HepG2 (cell line): ENCODE measurements at regions not wholly inside any gene's neighbourhood (a gene's known extent, or its start where the extent isn't known, plus 50 kb on each side); places are given as distances from the start of the nearest gene placed in this dataset.
A peak's percentile ranks its signal among the peaks of the same experiment; 100 is the strongest.

Experiments used
- ATAC-seq: fragments of 200-7000 bp; cut with Tn5 transposase; 3 replicates; pipeline ENCODE4 v1.9.1; 2020; ENCODE audit warnings: mild to moderate bottlenecking, moderate library complexity
- BruUV-seq: library from RNA; stranded (reverse); fragments of 400-500 nt; replicated peaks from 2 replicates; lab custom pipeline; 2021; lab: Mats Ljungman, UMichigan
- CTCF ChIA-PET: fragments of 300-600 bp; formaldehyde crosslinking; extraction: SDS; loops from one replicate; lab custom pipeline; 2021; ENCODE audit warnings: low total read pairs, inconsistent platforms, low intra/inter-chr PET ratio; lab: Yijun Ruan, JAX
- POLR2A ChIA-PET: fragments of 350-600 bp; sonication (Branson Sonifier 250); formaldehyde crosslinking; loops from one replicate; lab custom pipeline; 2020; ENCODE audit warnings: antibody characterized with exemption, inconsistent platforms; lab: Yijun Ruan, JAX
- DNase-seq: peaks from one replicate; pipeline ENCODE4 v3.0.0-alpha.2; 2015; ENCODE audit warnings: low spot score
- FAIRE-seq: peaks from 3 replicates; lab custom pipeline; 2011; peaks lifted over from hg19 to GRCh38; lab: Jason Lieb, UNC
- H2AFZ ChIP-seq: one replicate; pipeline ENCODE4 v1.6.1; 2011; ENCODE audit warnings: low read length, inconsistent platforms
- H3K27ac ChIP-seq: fragments of 300-600 bp; 3 replicates; pipeline ENCODE4 v1.8.0; 2011; ENCODE audit warnings: mixed run types, mild to moderate bottlenecking, mixed read lengths, low read length, inconsistent platforms; ENCODE audit not compliant: insufficient read depth; ENCODE audit errors: extremely low read length
- H3K27me3 ChIP-seq, 2 experiments: fragments of 200-600 bp in 1 of 2; 2 replicates in 1 of 2; 3 replicates in 1 of 2; pipeline versions ENCODE4 v1.6.0 to v1.8.0; 2011; ENCODE audit warnings: low read length in 2 of 2, mild to moderate bottlenecking in 2 of 2, moderate library complexity in 2 of 2, inconsistent platforms in 1 of 2; ENCODE audit not compliant: insufficient read depth in 2 of 2, control insufficient read depth in 1 of 2
- H3K36me3 ChIP-seq, 2 experiments: fragments of 200-600 bp in 1 of 2; replicated peaks in 1 of 2; 2 replicates in 1 of 2; 3 replicates in 1 of 2; pipeline versions ENCODE4 v1.5.1 to v1.8.0; 2011; ENCODE audit warnings: low read length in 2 of 2, inconsistent platforms in 1 of 2; ENCODE audit not compliant: insufficient read depth in 2 of 2, control insufficient read depth in 1 of 2
- H3K4me1 ChIP-seq: 2 replicates; pipeline ENCODE4 v1.5.1; 2012; ENCODE audit warnings: low read length, inconsistent platforms; ENCODE audit not compliant: insufficient read depth
- H3K4me2 ChIP-seq: 2 replicates; pipeline ENCODE4 v1.6.0; 2011; ENCODE audit warnings: low read depth, low read length, inconsistent platforms
- H3K4me3 ChIP-seq, 3 experiments: fragments of 200-600 bp in 1 of 3; sonication (generic), shearing (Covaris generic) in 1 of 3; replicated peaks in 1 of 3; 2 replicates each; pipeline ENCODE4 v1.5.1; 2011 to 2016; ENCODE audit warnings: low read length in 3 of 3, inconsistent platforms in 2 of 3, low read depth in 2 of 3, mild to moderate bottlenecking in 2 of 3, control low read depth in 1 of 3, mixed read lengths in 1 of 3; ENCODE audit not compliant: insufficient read depth in 1 of 3
- H3K79me2 ChIP-seq: one replicate; pipeline ENCODE4 v1.6.1; 2011; ENCODE audit warnings: low read length, inconsistent platforms; ENCODE audit not compliant: insufficient read depth
- H3K9ac ChIP-seq: 2 replicates; pipeline ENCODE4 v1.6.0; 2011; ENCODE audit warnings: mild to moderate bottlenecking, low read depth, low read length, inconsistent platforms; ENCODE audit not compliant: insufficient read depth
- H3K9me3 ChIP-seq: 2 replicates; pipeline ENCODE4 v1.5.1; 2012; ENCODE audit warnings: mild to moderate bottlenecking, low read length
- H4K20me1 ChIP-seq: 2 replicates; pipeline ENCODE4 v1.6.0; 2011; ENCODE audit warnings: inconsistent platforms, mild to moderate bottlenecking, low read length, moderate library complexity; ENCODE audit not compliant: insufficient read depth
- CEBPB ChIP-seq: IDR thresholded peaks from 2 replicates; pipeline ENCODE4 v1.6.1; 2011; ENCODE audit warnings: low read depth, low read length, improper control_type of control experiment, borderline replicate concordance
- GATAD2A ChIP-seq: IDR thresholded peaks from 2 replicates; pipeline ENCODE4 v1.6.1; 2016
- MLLT10 ChIP-seq: sonication (generic); formaldehyde crosslinking; IDR thresholded peaks from 2 replicates; pipeline ENCODE4 v1.4.0; 2020; ENCODE audit warnings: missing genetic modification reagents
- ZNF124 ChIP-seq: sonication (generic); formaldehyde crosslinking; IDR thresholded peaks from 2 replicates; pipeline ENCODE4 v1.4.0; 2020; ENCODE audit warnings: missing genetic modification reagents
- ZNF234 ChIP-seq: sonication (generic); formaldehyde crosslinking; conservative IDR thresholded peaks from 2 replicates; pipeline ENCODE4 v1.5.1; 2020; ENCODE audit warnings: mild to moderate bottlenecking, missing genetic modification reagents
- ZNF383 ChIP-seq: sonication (generic); formaldehyde crosslinking; IDR thresholded peaks from 2 replicates; pipeline ENCODE4 v1.4.0; 2020; ENCODE audit warnings: missing genetic modification reagents, mild to moderate bottlenecking, borderline replicate concordance
- ZNF569 ChIP-seq: sonication (generic); formaldehyde crosslinking; IDR thresholded peaks from 2 replicates; pipeline ENCODE4 v1.5.0; 2020; ENCODE audit warnings: mild to moderate bottlenecking, missing genetic modification reagents, moderate library complexity, borderline replicate concordance
- whole genome bisulfite sequencing: methylation state at CpG from one replicate; pipeline ENCODE4 v1.1.6; 2017; ENCODE audit warnings: low lambda C conversion rate; 5-methylcytosine and 5-hydroxymethylcytosine counted together
- in situ Hi-C: cut with HindIII; loops from 2 replicates; pipeline ENCODE4 v1.10.0; 2017; ENCODE audit warnings: low pct_unique_long_range_greater_than_20kb; ENCODE audit not compliant: extremely low pct_ligation_motif_present
- intact Hi-C: fragments of 100-400 bp; cut with micrococcal nuclease; formaldehyde crosslinking; loops from one replicate; pipeline ENCODE4 v1.10.0; 2022; ENCODE audit not compliant: unreplicated experiment
- TF ChIP-seq, protein P1 (sequence below): sonication (generic); formaldehyde crosslinking; IDR thresholded peaks from 2 replicates; pipeline ENCODE4 v1.9.0; 2021; ENCODE audit warnings: missing genetic modification reagents, borderline replicate concordance
- TF ChIP-seq, protein P2 (sequence below): sonication (generic); formaldehyde crosslinking; IDR thresholded peaks from 2 replicates; pipeline ENCODE4 v1.5.0; 2020; ENCODE audit warnings: missing genetic modification reagents

GRCh38 chr2:123043458-123043857, 981.6 kb upstream of the CNTNAP5 start:
- 2% methylated on average over 1 of the region's 1 CpG for WGBS
- intact Hi-C loops: no loop called here
- no TSS peak for BruUV-seq

GRCh38 chr2:123045713-123046112, 979.4 kb upstream of the CNTNAP5 start:
- 2% methylated on average over 3 of the region's 3 CpGs for WGBS
- Histone ChIP-seq H3K27ac (no peak overlapping the region), H3K9me3 (peaks cover 59% of the 10 kb centered on the region), H3K9ac (no peak overlapping the region), H3K36me3 (no peaks in the 10 kb centered on the region), H3K79me2 (no peaks in the 10 kb centered on the region), H3K4me2 (no peak overlapping the region), H3K4me3 (no peak overlapping the region), H3K4me1 (no peaks in the 10 kb centered on the region), H4K20me1 (no peaks in the 10 kb centered on the region), H2AFZ (no peak overlapping the region), H3K27me3 (no peaks in the 10 kb centered on the region)
- POLR2A ChIA-PET: no interaction called here
- CTCF ChIA-PET: no interaction called here
- TF ChIP-seq, protein P1, sequence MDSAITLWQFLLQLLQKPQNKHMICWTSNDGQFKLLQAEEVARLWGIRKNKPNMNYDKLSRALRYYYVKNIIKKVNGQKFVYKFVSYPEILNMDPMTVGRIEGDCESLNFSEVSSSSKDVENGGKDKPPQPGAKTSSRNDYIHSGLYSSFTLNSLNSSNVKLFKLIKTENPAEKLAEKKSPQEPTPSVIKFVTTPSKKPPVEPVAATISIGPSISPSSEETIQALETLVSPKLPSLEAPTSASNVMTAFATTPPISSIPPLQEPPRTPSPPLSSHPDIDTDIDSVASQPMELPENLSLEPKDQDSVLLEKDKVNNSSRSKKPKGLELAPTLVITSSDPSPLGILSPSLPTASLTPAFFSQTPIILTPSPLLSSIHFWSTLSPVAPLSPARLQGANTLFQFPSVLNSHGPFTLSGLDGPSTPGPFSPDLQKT (CRISPR knock-in tag): no peak
- TF ChIP-seq GATAD2A (CRISPR knock-in tag): no peak
- TF ChIP-seq, protein P2, sequence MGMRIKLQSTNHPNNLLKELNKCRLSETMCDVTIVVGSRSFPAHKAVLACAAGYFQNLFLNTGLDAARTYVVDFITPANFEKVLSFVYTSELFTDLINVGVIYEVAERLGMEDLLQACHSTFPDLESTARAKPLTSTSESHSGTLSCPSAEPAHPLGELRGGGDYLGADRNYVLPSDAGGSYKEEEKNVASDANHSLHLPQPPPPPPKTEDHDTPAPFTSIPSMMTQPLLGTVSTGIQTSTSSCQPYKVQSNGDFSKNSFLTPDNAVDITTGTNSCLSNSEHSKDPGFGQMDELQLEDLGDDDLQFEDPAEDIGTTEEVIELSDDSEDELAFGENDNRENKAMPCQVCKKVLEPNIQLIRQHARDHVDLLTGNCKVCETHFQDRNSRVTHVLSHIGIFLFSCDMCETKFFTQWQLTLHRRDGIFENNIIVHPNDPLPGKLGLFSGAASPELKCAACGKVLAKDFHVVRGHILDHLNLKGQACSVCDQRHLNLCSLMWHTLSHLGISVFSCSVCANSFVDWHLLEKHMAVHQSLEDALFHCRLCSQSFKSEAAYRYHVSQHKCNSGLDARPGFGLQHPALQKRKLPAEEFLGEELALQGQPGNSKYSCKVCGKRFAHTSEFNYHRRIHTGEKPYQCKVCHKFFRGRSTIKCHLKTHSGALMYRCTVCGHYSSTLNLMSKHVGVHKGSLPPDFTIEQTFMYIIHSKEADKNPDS (CRISPR knock-in tag): no peak
- no peak for TF ChIP-seq ZNF383 (CRISPR knock-in tag)
- TF ChIP-seq ZNF124 (CRISPR knock-in tag): no peak
- no peak for TF ChIP-seq MLLT10 (CRISPR knock-in tag)
- no peak for TF ChIP-seq ZNF234
- FAIRE-seq (no peak), ATAC-seq (no peak), DNase-seq (no peak)
- no TSS peak for BruUV-seq
- intact Hi-C loops: no loop called here
- in situ Hi-C loops: no loop called here

More at GRCh38 chr2:123043458-123043857, 981.6 kb upstream of the CNTNAP5 start:
- H3K4me3 ChIP-seq: no peak overlapping the region
- no peak overlapping the region for H2AFZ ChIP-seq
- POLR2A ChIA-PET: no interaction called here
- TF ChIP-seq ZNF569 (CRISPR knock-in tag) (no peak), CEBPB (peak; percentile 57)
- TF ChIP-seq, all 625 proteins: peak for 1
- H3K27me3 ChIP-seq: no peaks in the 10 kb centered on the region
- no peak for ATAC-seq
- no peak overlapping the region for H3K4me2 ChIP-seq
- H3K36me3 ChIP-seq: no peaks in the 10 kb centered on the region
- H3K9me3 ChIP-seq: peaks cover 70% of the 10 kb centered on the region
- no peak for FAIRE-seq
- H4K20me1 ChIP-seq: no peaks in the 10 kb centered on the region
- no peak overlapping the region for H3K9ac ChIP-seq
- DNase-seq: no peak
- in situ Hi-C loops: no loop called here
- no peaks in the 10 kb centered on the region for H3K4me1 ChIP-seq
- no peak overlapping the region for H3K27ac ChIP-seq
- H3K79me2 ChIP-seq: no peaks in the 10 kb centered on the region
- CTCF ChIA-PET: no interaction called here
